Mammary epithelial cell (primary cell): ENCODE measurements at regions not wholly inside any gene's neighbourhood (a gene's known extent, or its start where the extent isn't known, plus 50 kb on each side); places are given as distances from the start of the nearest gene placed in this dataset.

Source experiments
- EZH2 ChIP-seq: IDR thresholded peaks from 2 replicates; pipeline ENCODE4 v1.6.1; 2012; ENCODE audit warnings: low read length, inconsistent platforms, borderline replicate concordance
- TF ChIP-seq, protein P1 (sequence below), 2 donors: IDR thresholded peaks in 1 of 2; conservative IDR thresholded peaks in 1 of 2; 2 replicates each; pipeline ENCODE4 v1.5.1; 2011 to 2012; ENCODE audit warnings: inconsistent platforms in 2 of 2, low read length in 2 of 2, mild to moderate bottlenecking in 2 of 2, control low read depth in 1 of 2, low read depth in 1 of 2; ENCODE audit not compliant: insufficient read depth in 1 of 2; ENCODE audit errors: extremely low read depth in 1 of 2

DNA sequence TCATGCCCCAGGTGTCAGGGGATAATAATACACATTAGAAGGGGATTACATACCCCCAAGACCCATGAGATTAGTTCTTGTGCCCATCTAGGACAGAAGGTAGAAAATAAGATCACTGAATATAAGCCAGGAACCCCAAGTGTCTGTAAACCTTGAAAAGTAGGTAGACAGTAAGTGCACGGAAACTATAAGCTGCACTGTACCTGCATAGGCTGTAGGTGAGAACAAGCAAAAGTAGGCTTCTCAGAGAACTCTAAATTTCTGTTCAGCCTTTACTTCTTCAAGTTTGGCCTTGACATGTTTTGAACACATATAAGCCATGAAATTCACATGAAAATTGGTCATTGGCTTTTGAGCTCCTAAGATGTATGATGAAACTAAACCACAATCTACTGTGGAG lies 113.0 kb upstream of the FSIP2 start:
- TF ChIP-seq, protein P1, sequence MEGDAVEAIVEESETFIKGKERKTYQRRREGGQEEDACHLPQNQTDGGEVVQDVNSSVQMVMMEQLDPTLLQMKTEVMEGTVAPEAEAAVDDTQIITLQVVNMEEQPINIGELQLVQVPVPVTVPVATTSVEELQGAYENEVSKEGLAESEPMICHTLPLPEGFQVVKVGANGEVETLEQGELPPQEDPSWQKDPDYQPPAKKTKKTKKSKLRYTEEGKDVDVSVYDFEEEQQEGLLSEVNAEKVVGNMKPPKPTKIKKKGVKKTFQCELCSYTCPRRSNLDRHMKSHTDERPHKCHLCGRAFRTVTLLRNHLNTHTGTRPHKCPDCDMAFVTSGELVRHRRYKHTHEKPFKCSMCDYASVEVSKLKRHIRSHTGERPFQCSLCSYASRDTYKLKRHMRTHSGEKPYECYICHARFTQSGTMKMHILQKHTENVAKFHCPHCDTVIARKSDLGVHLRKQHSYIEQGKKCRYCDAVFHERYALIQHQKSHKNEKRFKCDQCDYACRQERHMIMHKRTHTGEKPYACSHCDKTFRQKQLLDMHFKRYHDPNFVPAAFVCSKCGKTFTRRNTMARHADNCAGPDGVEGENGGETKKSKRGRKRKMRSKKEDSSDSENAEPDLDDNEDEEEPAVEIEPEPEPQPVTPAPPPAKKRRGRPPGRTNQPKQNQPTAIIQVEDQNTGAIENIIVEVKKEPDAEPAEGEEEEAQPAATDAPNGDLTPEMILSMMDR (conservative IDR thresholded peaks at IDR 0.05 in 1 of 2, IDR thresholded peaks at IDR 0.05 in 1 of 2; ENCODE audit: extremely low read depth in 1 of 2, insufficient read depth in 1 of 2, low read depth in 1 of 2, low read length in 2 of 2), result no peak
- no peak for TF ChIP-seq EZH2
